ENCODE measurements at regions not wholly inside any gene's neighbourhood (a gene's known extent, or its start where the extent isn't known, plus 50 kb on each side); places are given as distances from the start of the nearest gene placed in this dataset.

GRCh38 chr11:71138737-71139425, 113.5 kb downstream of the SHANK2 start:
- TF ChIP-seq CTCF (IDR thresholded peaks at IDR 0.05) (no peak), POLR2A (IDR thresholded peaks at IDR 0.05) (no peak)
